A673 (cell line): ENCODE measurements at regions not wholly inside any gene's neighbourhood (a gene's known extent, or its start where the extent isn't known, plus 50 kb on each side); places are given as distances from the start of the nearest gene placed in this dataset.

ENCODE experiments used
- BruUV-seq: library from RNA; stranded (reverse); fragments of 400-500 nt; replicated peaks from 2 replicates; lab custom pipeline; 2021; lab: Mats Ljungman, UMichigan
- CTCF ChIA-PET: fragments of 300-600 bp; sonication (Branson Sonifier 250); formaldehyde crosslinking; loops from one replicate; lab custom pipeline; 2022; ENCODE audit warnings: antibody characterized with exemption; lab: Charles Lee
- POLR2A ChIA-PET: fragments of 300-600 bp; sonication (Branson Sonifier 250); formaldehyde crosslinking; loops from one replicate; lab custom pipeline; 2022; ENCODE audit warnings: antibody characterized with exemption; ENCODE audit not compliant: low non-redundant PET; lab: Charles Lee
- DNase-seq: peaks from one replicate; pipeline ENCODE4 v3.0.0-alpha.2; 2015; ENCODE audit warnings: low spot score
- H3K27ac ChIP-seq: fragments of 200-600 bp; sonication (generic); 2 replicates; pipeline ENCODE4 v1.5.1; 2016; ENCODE audit warnings: mixed run types, low read depth, mild to moderate bottlenecking, mixed read lengths, antibody characterized with exemption, low read length; ENCODE audit not compliant: poor library complexity, severe bottlenecking
- H3K27me3 ChIP-seq: fragments of 200-600 bp; sonication (generic); replicated peaks from 2 replicates; pipeline ENCODE4 v1.6.1; 2017; ENCODE audit warnings: mixed run types, low read depth, mild to moderate bottlenecking, mixed read lengths, antibody characterized with exemption, low read length; ENCODE audit not compliant: insufficient read depth, poor library complexity
- H3K36me3 ChIP-seq: fragments of 200-600 bp; sonication (generic); 2 replicates; pipeline ENCODE4 v1.6.1; 2016; ENCODE audit warnings: mixed run types, mild to moderate bottlenecking, mixed read lengths, antibody characterized with exemption, low read length; ENCODE audit not compliant: insufficient read depth, poor library complexity, severe bottlenecking
- H3K4me1 ChIP-seq: fragments of 200-600 bp; sonication (generic); 2 replicates; pipeline ENCODE4 v1.6.1; 2017; ENCODE audit warnings: mixed run types, mild to moderate bottlenecking, mixed read lengths, antibody characterized with exemption, low read length; ENCODE audit not compliant: insufficient read depth, poor library complexity, severe bottlenecking
- H3K4me3 ChIP-seq: fragments of 200-600 bp; sonication (generic); 2 replicates; pipeline ENCODE4 v1.5.1; 2016; ENCODE audit warnings: low read depth, mixed run types, mild to moderate bottlenecking, mixed read lengths, low read length; ENCODE audit not compliant: poor library complexity, severe bottlenecking
- H3K9me3 ChIP-seq: fragments of 200-600 bp; sonication (generic); 2 replicates; pipeline ENCODE4 v1.6.1; 2016; ENCODE audit warnings: mixed run types, low read depth, mild to moderate bottlenecking, mixed read lengths, antibody characterized with exemption, low read length; ENCODE audit not compliant: poor library complexity, severe bottlenecking
- CTCF ChIP-seq: fragments of 300-800, 200-600 bp; sonication (generic); conservative IDR thresholded peaks from 2 replicates; pipeline ENCODE4 v1.5.1; 2017; ENCODE audit warnings: low read depth, mild to moderate bottlenecking, antibody characterized with exemption, low read length, moderate library complexity, mixed read lengths
- EZH2 ChIP-seq: fragments of 200-600 bp; sonication (generic); IDR thresholded peaks from 2 replicates; pipeline ENCODE4 v1.6.1; 2017; ENCODE audit warnings: borderline replicate concordance, low read depth, mild to moderate bottlenecking, mixed read lengths, antibody characterized with exemption, low read length; ENCODE audit not compliant: poor library complexity, severe bottlenecking
- intact Hi-C: fragments of 100-400 bp; cut with micrococcal nuclease; formaldehyde crosslinking; loops from one replicate; pipeline ENCODE4 v1.10.0; 2022; ENCODE audit not compliant: unreplicated experiment

GRCh38 chr18:64333584-64333983, 184.7 kb upstream of the LINC00305 start:
- no TSS peak for BruUV-seq
- POLR2A ChIA-PET = no interaction called here
- CTCF ChIA-PET = interaction anchor here (0.6 kb wide), 1 partner anchor 76 kb away, joined by 5 read pairs; no protein-coding TSS in a partner anchor
- no peaks in the 10 kb centered on the region for H3K9me3 ChIP-seq
- H3K4me1 ChIP-seq = peaks cover 47% of the 10 kb centered on the region
- no peaks in the 10 kb centered on the region for H3K36me3 ChIP-seq
- TF ChIP-seq CTCF = no peak
- no peak for TF ChIP-seq EZH2
- no peaks in the 10 kb centered on the region for H3K27me3 ChIP-seq
- no peak overlapping the region for H3K27ac ChIP-seq
- peak; percentile 68 for DNase-seq
- H3K4me3 ChIP-seq = no peak overlapping the region
- intact Hi-C loops = loop anchor here (5.0 kb wide), 1 partner anchor 211 kb away; no protein-coding TSS in a partner anchor

- H3K9me3 ChIP-seq = no peaks in the 10 kb centered on the region
- H3K27ac ChIP-seq = no peak overlapping the region
- no peak for DNase-seq
- TF ChIP-seq EZH2 (no peak), CTCF (no peak)
- peaks cover 47% of the 10 kb centered on the region for H3K4me1 ChIP-seq
- no peak overlapping the region for H3K4me3 ChIP-seq
- intact Hi-C loops = loop anchor here (5.0 kb wide), 1 partner anchor 211 kb away; no protein-coding TSS in a partner anchor
- no TSS peak for BruUV-seq
- ChIA-PET CTCF (no interaction called here), POLR2A (no interaction called here)
- no peaks in the 10 kb centered on the region for H3K27me3 ChIP-seq
- no peaks in the 10 kb centered on the region for H3K36me3 ChIP-seq
These were observed 183.9 kb upstream of the LINC00305 start for GRCh38 chr18:64332835-64333234.

GRCh38 chr18:64331419-64331818, 182.5 kb upstream of the LINC00305 start:
- CTCF ChIA-PET = interaction anchor here (0.6 to 1.8 kb wide), 4 partner anchors 55 to 293 kb away, joined by 3 to 4 read pairs (median 4); no protein-coding TSS in a partner anchor
- BruUV-seq = no TSS peak
- intact Hi-C loops = loop anchor here (2.0 to 5.0 kb wide), 3 partner anchors 55 to 229 kb away; no protein-coding TSS in a partner anchor

More at GRCh38 chr18:64331419-64331818, 182.5 kb upstream of the LINC00305 start:
- H3K27me3 ChIP-seq = no peaks in the 10 kb centered on the region
- no peaks in the 10 kb centered on the region for H3K36me3 ChIP-seq
- POLR2A ChIA-PET = no interaction called here
- no peak for DNase-seq
- no peak for TF ChIP-seq CTCF
- no peak overlapping the region for H3K4me3 ChIP-seq
- no peak overlapping the region for H3K27ac ChIP-seq
- H3K9me3 ChIP-seq = no peaks in the 10 kb centered on the region
- peaks cover 47% of the 10 kb centered on the region for H3K4me1 ChIP-seq
